IPS DF 19.7 (cell line): ENCODE measurements at regions not wholly inside any gene's neighbourhood (a gene's known extent, or its start where the extent isn't known, plus 50 kb on each side); places are given as distances from the start of the nearest gene placed in this dataset.
A peak's percentile ranks its signal among the peaks of the same experiment; 100 is the strongest.

ENCODE experiments used
- DNase-seq: peaks from one replicate; pipeline ENCODE4 v3.0.0-alpha.2; 2013; ENCODE audit warnings: low read depth, low spot score

DNA sequence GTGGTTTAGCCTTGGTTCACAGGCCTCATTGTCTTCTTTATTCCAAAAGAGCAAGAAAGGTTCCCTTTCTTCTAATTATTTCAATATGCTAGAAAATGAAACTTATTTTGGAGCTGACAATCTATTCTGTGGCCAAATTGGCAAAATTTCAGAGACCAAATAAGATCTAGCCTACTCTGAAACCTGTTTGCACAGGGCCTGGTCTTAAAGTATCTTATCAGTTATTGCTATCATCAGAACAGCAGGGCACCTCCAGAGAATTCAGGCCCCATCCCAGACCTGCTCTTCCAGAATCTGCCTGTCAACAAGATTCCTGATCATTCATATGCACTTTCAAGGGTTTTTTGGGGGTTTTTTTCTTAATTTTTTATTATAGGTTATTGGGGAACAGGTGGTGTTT, 198.7 kb downstream of the ANAPC1 start:
- DNase-seq, result no peak

DNA sequence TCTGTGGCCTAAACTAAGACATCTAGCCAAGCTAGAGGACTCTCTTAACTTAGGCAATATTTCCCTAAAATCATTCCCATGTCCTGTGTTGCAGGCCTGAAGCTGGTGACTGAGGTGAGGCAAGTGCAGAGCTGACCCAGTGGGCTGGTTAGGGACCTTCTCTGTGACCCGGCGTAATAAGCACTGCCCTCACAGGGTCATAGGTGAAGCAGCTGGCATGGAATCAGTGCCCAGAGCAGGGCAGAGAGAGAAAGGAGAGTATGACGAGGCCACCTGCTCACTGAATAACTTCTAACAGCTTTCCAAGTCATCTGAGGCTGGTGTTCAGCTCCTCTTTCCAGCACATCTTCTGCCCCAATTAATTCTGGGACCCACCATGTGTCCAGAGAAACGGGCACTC, 197.0 kb downstream of the ANAPC1 start:
- no peak for DNase-seq

DNA sequence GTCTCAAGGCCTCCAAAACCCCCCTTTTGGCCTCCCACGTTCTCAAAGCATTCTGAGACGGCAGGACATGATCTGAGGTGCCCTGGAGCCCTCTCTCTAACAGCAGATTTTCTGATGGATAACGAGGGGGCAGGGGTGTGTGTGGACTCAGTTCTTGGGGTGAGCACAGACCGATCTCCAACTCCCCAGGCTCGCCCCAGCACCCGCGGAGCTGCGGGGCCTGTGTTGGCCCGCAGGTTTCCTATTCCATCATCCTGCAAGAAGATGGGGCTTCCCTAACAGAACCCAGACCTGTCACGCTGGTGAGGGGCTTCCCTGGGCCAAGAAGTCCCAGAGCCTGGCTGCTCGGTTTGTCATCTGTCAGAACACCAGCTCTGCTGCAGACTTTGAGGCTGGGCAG, 196.1 kb downstream of the ANAPC1 start:
- no peak for DNase-seq

DNA sequence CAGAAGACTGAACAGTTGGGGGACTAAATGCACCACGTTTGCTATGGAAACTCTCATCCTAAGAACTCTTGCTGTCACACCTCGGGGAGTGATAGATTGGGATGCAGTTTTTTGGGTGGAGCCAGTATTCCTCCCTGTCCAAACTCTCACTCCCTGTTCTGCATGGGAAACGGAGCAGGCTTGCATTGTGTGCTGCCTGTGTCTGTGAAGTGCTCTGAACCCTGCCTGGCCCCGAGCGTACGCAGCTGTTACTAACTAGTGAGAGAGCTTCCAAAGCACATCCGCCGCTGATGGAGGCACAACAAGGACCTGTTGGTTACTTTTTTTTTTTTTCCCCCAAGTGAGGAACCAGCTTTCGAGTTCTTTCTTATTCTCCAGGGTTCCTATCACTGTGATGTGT, 195.5 kb downstream of the ANAPC1 start:
- no peak for DNase-seq

DNA sequence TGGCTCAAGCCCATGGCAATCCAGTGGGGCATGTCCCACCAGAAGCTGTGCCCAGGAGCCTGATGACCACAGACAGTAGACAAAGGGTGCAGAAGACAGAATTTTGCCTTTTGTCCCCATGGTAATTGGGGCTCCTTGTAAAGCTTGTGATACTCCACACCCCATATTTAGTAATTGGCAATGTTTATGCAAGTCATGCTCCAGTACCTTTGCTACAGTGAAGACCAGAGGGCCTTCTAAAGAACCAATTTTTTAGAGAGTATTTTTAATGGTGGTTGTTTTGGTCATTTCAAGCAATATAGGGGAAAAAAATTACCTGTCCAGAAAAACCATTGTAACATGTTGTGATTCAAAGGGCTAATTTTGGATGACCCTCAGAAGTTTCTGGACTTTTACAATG, 194.8 kb downstream of the ANAPC1 start:
- no peak for DNase-seq

DNA sequence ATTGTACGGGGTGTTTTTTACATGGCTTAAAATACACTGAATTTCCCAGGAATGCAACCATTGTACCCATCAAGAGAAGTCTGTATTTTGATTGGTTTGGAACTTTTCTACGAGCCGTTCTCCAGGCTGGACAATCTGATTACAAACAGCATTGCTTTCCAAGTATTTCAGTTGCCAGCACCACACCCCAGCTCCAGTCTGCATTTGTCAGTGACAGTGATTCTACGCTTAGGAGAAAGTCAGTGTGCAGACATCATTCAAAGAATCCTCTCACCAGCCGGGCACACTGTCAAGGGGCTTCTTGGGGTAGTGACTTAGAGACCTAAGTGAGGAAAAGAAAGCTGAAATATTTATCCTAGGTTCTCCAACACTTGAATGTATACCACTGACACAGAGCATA, 194.1 kb downstream of the ANAPC1 start:
- no peak for DNase-seq

DNA sequence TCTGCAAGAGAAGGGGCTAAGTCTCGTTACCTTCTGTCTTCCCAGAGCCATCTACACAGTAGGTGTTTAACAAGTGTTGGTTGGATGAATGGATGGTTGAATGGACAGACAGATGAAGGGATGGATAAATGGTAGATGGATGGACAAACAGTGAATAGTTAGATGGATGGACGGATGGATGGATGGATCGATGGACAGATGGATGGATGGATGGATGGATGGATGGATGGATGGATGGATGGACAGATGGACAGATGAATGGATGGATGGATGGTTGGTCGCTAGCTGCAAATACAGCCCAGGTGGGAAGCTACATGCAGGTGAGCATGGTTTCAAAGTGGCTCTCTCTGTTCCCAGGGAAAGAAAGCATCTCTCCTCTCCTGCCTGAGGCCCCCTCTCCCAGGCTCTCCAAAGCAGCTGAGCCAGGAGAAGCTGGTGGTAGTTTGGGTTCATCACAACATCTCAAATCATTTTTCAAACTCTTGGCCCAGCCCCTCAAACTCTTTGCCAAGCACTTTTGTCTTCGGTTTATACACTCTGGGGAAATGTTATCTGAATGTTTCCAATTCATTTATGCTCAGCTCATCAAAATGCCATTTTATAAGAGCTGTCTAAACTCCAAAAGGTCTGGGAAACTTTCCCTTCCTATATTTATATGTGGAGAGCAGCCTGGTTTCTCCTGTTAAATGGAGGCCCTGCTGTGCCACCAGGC, 192.7 kb downstream of the ANAPC1 start:
- no peak for DNase-seq

DNA sequence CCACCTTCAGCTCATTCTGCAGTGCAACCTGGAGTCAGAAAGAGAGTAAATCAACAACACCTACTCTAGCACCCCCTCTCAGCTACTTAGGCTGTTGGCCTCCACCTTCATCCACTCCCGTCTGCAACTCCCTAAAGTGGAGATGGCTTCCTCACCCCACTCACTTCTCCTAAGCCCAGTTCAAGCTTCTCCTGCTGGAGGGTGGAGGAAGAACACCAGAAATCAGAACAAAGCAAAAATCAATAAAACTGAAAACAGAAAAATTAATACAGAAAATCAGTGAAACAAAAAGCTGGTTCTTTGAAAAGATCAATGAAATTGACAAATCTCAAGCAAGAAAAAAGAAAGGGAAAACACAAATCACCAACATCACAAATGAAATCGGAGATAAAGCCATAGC, 191.7 kb downstream of the ANAPC1 start:
- DNase-seq, result no peak

DNA sequence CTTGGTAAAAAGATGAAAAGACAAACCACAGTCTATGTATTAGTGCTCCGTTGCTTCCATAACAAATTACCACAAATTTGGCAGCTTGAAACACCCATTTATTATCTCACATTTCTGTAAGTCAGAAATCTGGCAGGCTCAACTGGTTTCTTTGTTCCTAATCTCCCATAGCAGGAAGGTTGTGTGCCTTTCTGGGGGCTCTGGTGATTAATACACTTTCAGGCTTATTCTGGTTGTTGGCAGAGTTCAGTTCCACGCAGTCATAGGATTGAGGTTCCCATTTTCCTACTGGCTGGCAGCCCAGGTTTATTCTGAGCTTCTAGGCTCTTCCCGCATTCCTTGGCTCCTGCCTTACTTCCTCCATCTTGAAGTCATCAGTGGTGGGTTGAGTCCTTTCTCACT, 189.3 kb downstream of the ANAPC1 start:
- DNase-seq, result no peak

DNA sequence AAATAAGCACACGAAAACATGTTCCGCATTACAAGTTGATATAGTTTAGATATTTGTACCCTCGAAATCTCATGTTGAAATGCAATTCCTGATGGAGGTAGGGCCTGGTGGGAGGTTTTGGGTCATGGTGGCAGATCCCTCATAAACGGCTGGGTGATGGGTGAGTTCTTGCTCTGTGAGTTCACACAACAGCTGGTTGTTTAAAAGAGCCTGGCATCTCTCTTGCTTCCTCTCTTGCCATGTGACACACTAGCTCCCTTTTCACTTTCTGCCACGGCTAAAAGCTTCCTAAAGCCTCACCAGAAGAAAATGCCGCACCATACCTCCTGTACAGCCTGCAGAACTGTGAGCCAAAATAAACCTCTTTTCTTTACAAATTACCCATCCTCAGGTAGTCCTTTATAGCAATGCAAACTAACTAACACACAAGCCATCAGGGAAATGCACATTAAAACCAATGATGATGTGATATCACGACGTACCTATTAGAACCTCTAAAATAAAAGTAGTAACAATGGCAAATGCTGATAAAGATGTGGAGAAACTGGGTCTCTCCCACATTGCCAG, 188.5 kb downstream of the ANAPC1 start:
- DNase-seq, result no peak

DNA sequence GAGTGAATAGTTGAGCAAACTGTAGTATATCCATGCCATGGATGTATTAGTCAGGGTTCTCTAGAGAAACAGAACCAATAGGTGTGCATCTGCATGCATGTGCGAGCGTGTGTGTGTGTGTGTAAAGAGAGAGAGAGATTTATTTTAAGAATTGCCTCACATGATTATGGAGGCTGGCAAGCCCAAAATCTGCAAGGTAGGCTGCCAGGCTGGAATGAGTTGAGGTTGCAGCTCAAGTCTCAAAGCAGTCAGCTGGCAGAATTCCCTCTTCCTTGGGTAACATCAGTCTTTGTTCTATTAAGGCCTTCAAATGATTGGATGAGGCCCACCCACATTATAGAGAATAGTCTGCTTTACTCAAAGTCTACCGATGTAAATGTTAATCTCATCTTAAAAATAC, 187.8 kb downstream of the ANAPC1 start:
- no peak for DNase-seq

DNA sequence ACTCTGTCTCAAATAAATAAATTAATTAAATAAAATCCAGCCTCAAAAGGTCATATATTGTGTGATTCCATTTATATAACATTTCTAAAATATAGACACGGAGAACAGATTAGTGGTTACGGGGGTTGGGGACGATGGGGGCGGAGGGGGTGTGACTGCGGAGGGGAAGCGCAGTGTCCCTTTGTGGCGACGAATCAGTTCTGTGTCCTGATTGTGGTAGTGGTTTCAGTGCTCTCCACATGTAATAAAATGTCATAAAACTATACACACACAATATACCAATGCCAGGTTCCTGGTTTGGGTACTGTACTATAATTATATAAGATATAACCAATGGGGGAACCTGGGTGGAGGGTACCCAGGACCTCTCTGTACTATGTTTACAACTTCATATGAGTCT, 186.4 kb downstream of the ANAPC1 start:
- DNase-seq, result no peak

DNA sequence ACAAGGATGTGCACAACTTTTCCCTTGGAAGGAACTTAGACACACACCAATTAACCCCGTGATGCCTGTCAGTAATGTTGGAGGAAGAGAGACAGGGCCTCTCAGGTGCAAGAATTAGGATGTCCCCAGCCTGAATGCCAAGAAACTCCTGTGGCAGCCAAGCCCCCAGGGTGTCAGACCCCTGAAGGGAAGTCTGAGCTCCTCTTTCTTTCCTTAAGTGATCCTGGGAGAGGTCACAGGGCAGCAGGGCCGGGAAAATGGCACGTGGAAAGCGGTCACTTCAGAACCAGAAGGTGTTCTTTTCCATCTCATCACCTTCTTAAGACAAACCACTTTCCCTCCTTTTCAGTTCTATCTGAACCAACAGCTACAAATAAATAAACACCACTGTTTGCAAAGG, 185.9 kb downstream of the ANAPC1 start:
- DNase-seq, result no peak

DNA sequence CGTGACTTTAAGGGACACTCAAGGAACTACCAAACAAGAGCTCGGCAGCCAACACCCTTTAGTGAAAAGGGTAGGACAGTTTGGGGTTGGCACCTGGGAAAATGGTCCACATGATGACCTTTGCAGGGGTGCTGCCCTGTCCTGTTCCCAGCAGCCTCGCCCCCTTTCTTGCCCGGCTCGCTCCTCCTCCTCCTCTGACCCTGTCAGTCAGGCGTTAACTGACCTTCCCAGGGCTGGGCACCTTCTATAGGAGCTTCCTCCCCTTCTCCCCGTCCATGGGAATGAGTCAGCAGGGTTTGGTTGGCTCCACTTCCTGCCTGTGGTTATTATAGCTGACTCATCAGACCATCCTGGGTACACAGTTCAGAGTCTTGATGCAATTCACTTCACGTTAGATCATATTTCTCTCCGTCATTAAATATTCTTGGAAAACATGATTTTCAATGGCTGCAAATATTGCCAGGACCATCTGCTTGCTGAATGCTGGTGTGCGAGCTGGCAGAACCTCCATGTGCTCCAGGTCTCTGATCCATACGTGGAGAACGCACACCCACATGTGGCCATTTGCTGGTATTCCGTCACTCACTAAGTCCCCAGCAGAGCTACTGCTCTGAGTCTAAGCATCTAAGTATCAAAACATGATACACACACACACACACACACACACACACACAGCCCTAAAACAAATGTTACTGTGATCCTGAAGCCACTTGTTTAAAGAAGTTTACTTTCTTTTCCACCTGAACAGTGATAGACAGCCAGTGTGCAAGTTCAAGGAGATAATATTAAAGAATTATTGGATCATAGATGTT, 185.0 kb downstream of the ANAPC1 start:
- no peak for DNase-seq

DNA sequence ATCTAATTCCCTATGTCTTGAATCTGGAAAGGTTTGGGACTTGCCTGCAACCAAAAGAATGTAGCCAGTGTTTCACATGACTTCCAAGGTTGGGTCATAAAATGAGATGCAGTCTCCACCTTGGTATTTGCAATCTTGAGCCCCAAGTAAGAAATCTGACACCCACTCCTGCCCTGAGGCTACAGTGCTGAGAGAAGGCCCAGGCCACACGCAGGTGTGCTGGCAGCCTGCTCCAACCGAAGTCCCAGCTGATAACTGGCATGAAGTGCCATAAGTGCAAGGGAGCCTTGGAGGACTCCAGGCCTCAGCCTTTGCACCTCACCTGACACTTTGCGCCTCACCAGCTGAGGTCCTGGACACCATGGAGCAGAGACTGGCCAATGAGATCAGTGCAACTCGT, 182.7 kb downstream of the ANAPC1 start:
- no peak for DNase-seq

DNA sequence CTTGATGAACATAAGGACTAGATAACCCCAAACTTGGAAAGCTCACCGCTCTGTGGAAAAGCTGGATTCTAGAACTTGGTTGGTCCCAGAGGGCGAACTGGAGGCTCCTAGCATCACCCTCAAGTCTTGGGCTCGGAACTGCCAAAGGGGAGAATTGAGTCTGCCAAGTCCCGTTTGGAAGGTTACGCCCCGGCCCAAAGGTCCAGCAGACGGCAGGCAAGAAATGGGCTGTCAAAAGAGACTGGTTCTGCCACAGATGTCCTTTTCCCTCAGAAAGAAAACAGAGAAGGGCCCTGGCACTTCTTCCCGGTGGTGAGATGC, 182.2 kb downstream of the ANAPC1 start:
- DNase-seq, result no peak

DNA sequence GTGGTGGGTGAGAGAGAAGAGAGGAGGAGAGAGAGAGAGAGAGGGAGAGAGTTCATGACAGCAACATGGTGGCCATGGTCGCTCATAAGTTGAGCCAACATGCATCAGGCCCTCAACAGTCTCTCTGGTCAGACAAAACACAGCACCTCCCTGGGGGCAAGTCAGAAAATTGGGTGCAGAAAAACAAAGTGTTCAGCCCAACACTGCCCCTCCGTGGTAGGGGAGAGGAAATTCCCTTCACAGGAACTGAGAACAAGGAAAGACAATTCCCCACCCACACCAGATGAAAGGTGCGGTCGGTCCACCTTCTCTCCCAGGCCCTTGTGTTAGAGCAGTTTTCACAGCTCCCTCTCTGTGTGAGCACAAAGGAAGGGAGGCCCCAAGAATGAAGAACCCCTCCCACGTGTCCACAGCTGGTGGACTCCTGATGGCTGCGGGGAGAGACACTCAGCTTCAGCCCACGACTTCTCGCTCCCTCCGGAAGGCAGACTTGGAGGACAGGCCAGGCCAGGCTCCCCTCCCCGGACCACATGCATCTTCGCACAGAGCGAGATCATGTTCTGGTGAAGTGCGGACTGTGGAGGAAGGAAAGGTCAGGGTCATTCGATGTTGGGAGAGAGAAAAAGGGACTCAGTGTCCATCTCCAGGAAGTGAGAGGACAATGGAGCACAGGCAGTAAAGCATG, 181.7 kb downstream of the ANAPC1 start:
- DNase-seq, result peak; percentile 69

DNA sequence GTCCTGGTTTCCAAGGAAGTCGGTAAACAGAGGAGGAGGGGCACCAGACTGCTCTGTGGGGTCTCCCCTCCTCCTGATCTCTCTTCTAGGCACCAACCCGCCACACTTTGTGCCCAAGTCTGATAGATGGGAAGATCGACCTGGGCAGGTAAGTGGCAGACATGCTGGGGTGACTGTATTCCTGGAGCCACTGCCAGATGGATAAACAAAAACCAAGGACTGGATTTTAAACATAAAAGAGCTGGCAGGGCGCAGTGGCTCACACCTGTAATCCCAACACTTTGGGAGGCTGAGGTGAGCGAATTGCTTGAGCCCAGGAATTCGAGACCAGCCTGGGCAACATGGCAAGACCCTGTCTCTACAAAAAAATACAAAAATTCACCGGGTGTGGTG, 181.2 kb downstream of the ANAPC1 start:
- DNase-seq, result no peak

DNA sequence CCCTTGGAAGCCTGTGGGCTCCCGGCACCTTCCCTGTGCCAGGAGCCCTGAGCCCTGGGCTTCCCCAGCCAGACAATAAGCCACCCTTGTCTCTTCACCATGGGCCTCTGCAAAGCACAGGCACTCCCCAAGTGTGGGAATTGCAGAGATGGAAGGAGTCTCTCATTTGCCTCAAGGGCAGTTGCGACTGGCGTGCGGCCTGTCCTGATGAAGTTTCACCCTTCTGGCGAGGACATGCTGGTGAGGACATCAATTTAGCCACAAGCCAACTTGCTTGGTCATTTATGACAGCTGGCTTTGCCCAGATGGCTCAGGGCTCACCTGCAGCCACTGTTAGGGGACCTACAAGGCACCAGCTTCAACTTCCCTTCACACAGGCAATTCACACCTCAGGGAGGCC, 180.2 kb downstream of the ANAPC1 start:
- DNase-seq, result no peak

DNA sequence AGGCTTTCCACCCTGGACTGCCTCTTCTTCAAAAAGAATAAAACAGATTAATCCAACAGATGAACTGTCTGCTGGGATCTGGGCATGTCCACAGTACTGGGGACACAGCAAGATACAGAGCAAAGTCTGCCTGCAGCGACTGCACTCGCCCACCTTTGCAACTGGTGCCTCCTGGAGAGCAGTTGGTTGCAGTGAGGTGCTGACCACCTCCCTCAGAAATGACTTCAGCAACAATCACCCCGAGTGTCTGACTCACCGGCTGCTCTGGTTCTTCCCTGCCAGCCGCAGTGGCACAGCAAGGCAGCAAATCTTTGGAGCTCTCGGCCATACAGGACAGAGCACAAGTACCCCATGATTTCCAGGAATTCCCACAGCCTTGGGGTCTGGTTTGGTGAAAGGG, 179.7 kb downstream of the ANAPC1 start:
- DNase-seq, result no peak

DNA sequence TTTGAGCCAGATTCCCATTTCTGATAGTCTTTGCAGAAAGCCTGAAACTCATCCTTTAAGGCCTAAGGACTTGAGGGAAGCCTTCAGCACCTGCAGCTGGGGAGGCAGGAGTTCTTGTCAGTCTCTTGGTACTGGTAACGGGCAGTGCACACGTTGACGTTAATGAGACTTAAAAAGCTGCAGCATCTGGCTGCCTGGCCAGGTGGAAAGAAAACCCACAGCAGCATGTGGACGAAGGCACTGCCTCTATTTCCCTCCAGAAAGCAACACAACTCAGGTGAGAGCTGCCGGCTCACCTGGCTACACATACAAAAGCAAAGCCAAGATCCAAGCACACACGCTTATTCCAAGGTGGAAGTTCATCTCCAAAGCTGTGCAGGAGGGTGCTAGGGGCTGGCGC, 178.8 kb downstream of the ANAPC1 start:
- no peak for DNase-seq

DNA sequence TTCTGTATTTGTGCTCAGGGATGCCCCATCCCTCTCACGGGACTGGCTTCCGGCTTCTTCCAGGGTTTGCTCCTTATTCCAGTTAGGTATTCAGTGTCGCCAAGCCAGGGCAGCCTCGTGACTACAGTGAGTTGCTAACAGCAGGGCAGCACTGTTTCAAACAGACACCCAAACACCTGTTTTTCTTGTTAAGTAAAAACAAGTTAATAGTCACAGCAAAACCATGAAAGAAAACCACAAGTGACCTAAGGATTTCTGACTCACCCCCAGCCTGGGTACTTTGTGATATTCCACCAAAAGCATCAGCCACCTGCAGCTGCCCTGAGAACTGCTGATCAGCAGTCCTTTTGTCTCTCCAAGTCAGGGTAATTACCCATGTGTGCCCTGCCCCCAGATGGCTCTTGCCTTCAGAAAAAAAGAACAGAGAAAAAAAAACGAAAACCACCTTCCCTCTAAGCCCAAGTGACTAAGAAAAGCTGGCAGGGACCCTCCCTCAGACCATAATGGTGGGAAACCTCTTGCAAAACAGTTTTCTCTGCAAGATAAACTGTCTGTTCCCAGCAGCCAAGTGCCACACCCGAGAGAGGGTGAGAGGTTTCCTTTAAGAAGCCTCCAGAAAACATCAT, 178.2 kb downstream of the ANAPC1 start:
- DNase-seq, result peak; percentile 95
